ENCODE measurements at regions not wholly inside any gene's neighbourhood (a gene's known extent, or its start where the extent isn't known, plus 50 kb on each side); places are given as distances from the start of the nearest gene placed in this dataset.

DNA sequence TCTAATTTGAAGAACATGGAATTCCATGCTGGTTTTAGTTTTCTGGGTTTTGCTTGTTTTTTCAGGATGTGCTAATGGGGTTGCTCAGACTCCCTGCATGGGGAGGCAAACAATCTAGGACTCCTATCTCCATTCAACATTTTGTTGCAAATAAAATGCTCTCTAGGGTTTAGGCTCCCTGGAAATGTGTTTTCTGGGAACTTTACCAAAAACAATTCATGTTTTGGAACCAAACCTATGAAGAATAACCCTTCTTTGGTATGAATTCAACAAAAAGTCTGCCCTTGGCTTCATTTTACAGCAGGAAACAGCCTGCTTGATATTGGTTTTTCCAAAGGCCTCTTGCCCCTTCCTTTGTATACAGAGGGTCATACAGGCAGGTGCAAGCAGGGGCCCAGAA, 217.7 kb downstream of the FOXA2 start:
- DNase-seq, result no peak

DNA sequence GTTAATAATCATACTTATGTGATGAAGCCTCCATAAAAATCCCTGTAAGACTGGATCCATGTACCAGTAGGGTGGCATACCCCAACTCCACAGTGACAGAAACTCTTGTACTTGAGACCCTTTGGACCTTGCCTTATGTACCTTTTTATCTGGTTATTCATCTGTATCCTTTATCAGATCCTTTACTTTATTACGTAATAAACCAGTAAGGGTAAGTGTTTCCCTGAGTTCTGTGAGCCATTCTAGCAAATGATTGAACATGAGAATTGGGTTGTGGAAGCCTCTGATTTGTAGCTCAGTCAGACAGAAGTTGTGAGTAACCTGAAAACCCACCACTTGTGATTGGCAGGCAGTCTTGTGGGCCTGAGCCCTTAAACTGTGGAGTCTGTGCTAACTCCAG, 229.7 kb downstream of the FOXA2 start:
- no peak for DNase-seq

DNA sequence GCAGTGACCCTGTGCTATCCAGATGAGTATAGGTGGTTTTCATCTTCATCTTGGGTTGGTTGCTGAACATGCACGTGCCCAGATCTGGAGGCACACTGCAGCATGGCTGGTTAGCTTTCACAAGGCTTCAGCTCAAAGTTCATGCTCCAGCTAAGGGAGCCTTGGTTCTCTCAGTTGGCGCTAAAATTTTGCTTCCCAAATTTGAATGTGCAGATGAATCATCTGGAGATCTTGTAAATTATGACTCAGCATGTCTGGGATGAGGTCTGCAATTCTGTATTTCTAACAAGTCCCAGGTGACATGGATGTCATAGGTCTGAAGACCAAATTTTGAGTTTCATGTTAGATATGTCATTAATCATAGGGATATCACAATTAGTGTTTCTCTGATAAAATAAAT, 230.8 kb downstream of the FOXA2 start:
- no peak for DNase-seq

DNA sequence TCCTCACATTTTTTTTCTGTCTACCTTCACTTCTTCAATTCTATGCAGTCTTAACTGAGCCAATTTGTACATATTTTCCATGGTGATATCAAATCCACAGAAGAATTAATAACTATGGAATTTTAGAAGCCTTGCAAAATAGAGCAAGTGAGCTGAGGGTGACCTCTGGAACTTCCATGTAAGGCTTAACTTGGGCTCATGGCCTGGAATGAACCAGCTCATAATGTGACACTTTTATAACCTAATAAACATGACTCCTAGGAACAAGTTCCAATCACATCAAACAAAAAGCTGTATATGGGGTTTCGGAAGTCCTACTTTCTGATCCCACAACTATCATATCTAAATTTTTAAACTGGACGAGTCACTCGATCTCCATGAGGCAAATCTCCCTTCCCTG, 232.4 kb downstream of the FOXA2 start:
- no peak for DNase-seq

DNA sequence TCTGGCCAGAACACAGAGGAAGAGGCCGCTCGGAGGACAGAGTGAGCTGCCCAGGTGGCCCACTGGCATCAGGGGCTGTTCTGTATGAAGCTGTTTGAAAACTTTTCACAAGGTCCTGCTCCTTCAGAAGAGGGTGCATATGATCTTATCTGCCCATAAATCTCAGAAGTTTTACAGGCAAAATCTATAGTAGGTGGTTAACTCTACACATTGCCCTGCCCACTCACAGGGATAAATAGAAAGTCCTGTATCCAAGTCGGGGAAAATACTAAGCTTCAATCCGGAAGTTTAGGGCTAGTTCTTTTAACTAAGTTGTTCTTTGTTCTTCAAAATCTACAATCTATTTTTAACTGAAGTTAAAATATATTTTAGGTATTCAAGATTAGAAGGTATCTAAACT, 233.7 kb downstream of the FOXA2 start:
- no peak for DNase-seq

DNA sequence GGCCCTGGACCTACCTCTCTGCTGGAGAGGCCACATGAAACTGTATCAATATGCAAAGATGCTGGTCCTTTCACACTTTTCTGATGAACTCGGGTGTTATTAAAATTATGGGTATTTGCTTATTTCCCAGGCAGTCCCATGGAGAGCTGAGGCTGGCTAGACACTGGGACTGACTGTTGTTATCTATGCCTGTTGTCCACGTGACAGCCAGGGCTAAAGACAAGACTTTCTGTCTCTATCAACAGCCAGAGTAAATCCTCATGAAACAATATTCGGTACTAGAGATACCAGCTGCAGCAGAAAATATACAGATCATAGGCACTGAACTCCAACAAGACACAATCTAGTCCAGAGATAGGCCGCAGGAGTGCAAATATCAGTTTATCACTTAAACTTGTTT, 236.4 kb downstream of the FOXA2 start:
- no peak for DNase-seq

DNA sequence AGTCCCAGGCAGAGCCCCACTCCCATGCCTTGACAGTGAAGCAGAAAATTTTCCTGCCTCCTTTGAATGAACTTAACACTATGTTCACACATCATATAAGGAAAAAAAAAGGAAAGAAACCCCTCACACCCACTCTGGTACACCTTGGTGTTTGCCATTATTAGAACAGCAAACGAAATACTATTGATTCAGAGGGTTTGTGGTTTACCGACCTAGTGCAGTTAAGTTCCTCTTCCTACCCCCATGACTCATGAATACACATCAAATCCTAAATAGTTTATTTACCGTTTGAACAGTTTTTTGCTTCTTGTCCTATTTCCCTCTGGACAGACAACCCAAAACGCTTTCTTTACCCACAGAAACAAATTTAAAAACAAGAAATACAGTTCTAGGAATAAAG, 237.7 kb downstream of the FOXA2 start:
- no peak for DNase-seq

DNA sequence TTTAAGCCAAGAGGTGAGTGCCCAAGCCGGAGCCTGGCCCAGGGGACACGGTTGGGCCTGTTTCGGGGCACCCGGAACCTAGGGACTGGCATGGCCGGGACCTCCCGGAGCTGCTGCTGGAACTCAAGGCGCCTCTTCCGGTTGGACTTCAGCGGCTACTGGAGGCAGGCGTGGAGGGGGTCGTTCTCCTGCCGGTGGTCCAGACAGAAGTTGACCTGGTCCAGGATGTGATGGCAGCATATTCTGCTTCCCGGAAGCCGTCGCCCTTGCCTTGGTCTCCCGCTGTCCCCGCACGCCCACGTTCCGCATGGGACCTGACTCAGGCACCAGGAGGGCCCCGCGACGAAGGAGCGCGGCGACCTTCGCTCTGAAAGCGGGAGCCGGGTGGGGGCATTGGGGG, 240.8 kb downstream of the FOXA2 start:
- no peak for DNase-seq

DNA sequence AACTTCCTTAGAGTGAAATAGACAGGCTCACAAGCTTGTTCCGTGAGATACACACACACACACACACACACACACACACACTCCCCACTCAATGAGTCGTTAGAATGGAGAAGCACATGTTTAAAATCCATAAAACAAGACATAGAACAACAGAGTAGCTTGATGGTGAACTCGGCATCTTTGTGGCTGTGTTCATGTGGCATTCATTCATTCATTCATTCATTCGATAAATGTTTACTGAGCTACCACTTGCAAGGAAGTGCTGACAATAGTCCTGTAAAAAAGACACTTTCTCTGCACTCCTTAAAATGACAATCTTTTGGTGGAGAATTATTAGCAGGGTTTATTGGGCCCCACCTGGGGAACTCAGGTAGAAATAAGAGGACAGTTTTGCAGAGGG, 242.0 kb downstream of the FOXA2 start:
- no peak for DNase-seq

DNA sequence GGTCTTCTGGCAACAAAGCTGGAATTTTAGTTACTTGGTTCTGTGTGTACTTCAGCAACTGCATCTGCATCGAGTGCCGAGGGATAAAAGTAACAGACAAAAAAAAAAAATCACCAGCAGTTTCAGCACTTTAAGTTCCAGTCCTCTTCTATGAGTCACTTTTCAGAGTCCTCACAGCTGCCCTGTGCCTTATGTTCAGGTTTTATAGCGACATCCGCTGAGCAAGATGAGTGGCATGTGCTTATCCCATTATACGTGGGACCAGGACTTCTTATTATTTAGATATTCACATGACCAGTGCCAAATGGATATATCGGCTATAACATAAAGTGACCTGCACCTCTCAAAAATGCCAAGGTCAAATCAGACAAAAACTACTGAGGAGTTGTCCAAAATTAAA, 242.9 kb downstream of the FOXA2 start:
- no peak for DNase-seq

DNA sequence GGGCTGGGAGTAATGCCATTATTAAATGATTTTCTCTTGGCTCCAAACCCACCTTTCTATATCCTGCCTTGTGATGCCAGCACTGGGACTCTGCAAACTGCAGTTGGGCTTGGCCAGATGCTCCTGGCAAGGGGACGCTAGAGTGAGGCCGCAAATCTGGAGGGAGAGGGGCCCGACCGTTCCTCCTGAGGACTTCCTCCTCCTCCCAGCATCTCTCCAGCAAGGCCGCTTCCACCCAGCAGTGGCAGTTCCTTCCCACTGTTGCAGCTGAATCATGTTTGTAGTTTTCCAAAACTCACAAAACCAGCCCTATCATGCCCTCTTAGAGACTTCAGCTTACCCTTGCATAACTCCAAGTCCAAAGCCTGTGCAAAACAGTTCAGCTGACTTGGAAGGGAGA, 244.4 kb downstream of the FOXA2 start:
- no peak for DNase-seq

DNA sequence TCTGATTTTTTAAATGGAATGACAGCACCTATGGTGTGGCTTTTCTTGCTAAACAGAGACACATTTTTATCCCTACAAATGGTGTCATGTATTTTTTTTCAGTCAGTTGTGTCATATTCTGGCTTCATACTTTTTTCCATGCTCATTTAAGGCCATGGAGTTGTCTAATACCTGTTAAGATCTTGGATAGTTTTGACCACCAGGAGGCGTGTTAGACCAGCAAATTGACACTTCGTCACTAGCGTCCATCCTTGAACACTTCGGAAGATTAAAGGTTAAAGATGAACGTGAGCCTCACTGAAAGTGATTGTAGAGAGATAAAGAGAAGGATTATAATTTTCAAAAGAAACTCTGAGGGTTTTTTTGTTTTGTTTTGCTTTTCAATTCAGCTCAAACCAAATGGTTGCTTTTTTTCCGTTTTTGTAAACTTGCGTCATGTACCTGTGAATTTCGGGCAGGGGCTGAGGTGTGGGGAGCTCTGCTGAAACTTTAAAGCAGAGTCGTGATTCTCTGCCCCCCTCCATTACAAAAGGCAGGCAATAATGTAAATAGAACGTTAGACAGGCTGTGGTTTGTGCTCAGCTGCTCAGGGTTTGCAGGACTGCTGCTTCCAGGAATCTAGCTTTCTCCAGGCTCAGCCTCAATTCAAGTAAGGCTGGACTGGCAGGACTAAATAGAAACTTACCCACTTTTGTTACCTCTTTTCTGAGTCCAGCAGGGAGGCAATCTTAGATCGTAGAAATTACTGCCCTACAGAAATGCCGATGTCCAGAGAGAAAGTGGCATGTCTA, 245.1 kb downstream of the FOXA2 start:
- DNase-seq, result peak; percentile 46

DNA sequence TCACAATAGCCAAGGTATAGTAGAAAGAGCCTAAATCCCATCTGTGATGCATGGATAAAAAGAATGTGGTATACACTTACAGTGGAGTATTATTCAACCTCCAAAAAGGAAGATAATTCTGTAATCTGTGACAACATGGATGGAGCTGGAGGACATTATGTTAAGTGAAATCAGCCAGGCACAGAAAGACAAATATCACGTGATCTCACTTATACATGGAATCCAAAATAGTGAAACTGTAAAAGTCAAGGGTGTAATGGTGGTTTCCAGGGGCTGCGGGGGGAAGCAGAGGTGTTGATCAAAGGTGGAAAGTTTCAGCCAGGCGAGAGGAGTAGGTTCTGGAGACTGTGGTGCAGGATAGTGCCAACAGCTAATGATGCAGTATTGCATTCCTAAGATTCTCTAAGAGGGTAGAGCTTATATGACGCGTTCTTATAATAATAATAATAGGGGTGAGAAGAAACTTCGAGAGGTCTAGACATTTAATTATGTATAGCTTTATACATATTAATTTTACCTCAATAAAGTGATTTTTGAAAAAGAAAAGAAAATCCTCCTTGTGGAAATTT, 246.1 kb downstream of the FOXA2 start:
- DNase-seq, result no peak

DNA sequence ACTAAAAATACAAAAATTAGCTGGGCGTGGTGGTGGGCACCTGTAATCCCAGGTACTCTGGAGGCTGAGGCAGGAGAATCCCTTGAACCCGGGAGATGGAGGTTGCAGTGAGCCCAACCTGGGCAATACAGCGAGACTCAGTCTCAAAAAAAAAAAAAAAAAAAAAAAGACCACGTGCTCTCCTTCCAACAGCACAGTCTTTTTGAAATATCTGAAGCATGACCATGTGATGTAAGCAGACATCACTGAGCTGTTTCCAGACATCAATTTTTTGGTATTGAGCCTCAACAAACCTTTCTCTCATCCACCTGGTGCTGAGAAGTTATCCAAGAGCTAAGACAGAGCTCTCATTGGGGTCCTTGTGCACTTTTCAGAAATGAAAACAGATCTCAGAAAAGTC, 249.2 kb downstream of the FOXA2 start:
- no peak for DNase-seq

DNA sequence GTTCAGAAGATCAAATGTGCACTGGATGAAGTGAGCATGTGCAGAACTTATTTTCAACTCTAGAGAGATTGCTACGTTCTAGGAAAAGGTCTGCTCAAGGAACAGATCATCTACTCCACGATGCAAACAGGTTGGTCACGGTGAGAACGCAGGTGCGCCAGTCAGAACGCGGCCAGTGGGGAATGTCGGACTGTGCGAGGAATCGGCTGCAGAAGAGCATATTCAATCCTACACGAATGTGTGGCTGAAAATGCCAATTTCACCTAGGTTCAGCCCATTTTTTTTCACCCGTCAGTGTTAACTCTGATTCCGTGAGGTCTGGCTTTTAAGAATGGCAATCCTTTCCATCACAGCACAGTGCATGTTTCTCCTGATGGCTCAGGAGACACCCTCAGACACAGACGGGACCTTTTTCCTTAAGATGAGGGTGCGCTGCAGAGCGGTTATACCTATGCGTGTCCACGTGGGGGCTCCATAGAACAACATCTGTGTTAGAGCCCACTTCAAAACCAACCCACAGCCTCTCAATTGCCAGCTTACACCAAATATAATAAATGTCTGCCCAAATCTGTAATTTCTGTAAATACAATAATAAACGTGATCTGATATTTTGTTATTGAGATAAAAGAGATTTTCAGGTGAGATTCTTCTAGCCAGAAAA, 250.4 kb downstream of the FOXA2 start:
- peak; percentile 60 for DNase-seq

DNA sequence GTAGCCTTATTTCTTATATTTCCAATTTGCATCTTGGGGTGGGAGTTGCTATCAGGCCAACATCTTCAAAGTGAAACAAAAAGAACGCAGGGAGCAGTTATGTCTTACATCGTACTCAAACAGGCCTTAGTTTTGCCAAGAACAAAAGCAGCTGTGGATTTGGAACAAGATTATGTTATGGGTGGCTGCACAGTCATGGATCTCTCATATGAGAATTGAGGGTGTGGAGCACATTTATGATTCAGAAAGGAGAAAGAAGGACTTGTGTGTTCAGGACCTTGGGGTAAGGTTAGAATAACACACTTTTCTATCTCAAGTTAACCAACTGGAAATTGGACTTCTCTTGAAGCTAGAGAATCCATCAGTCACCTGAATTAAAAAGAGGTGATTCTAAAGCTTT, 259.9 kb downstream of the FOXA2 start:
- DNase-seq, result no peak

DNA sequence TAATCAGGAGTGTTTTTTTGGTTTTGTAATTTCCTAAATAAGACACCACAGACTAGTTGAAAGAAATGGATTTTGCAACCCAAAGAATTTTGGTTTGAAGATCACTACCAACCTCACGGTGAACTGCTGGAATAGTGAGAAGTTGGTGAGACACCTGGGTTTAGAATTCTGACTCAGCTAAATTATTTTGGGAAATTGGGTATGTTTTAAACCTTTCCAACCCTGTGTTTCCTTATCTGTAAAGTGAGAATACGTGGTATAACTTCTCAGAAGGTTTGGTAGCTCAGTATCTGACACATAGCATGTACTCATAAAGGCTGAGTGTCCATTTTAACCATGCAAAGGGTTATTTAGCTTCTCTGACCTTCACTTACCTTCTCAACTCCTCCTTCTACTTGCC, 261.9 kb downstream of the FOXA2 start:
- no peak for DNase-seq

DNA sequence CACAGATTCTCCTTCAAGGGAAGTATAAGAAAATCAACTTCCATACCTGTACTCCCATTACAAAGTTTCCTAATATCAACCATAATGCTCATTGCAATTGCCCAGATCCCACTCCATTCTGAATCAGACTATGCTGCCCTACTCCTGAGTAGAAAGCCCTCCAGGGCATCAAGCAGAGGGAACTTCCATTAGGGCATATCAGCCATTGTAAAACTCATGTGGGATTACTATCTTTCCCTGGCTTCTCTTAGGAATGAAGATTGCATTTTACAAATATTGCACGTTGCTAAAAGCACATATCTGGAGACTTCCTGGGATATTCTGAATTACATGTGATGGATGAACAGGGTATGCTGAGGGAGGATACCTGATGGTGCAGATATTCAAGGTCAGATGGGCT, 263.2 kb downstream of the FOXA2 start:
- DNase-seq, result no peak

DNA sequence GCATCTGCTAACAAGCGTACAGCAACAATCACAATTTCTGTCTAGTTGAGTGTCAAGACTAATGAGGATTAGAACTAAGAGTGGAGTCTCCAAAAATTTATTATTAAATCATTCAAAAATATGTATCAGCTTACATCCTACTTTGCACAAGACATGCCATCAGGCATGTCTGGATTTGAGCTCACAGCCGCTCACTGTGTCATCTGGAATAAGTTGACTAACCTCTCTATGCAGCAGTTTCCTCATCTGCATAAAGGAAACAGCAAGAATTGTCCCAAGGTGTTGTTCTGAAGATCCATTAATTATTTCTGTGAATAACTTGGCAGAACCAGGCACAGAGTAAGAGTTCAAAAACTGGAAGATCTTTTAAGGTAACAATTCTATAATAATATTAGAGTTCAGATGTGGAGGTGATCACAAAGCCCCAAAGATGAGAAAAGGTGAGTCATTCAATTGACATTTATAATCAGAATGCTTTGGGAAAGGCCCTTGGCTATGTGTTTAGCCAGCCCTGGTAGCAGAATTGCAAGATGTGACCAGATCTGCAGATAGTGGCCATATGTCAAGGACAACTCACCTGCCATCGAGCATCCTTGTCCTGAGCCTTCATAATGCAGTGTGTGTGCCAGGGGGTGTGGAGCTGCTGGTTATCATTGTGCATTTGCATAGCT, 264.0 kb downstream of the FOXA2 start:
- no peak for DNase-seq

DNA sequence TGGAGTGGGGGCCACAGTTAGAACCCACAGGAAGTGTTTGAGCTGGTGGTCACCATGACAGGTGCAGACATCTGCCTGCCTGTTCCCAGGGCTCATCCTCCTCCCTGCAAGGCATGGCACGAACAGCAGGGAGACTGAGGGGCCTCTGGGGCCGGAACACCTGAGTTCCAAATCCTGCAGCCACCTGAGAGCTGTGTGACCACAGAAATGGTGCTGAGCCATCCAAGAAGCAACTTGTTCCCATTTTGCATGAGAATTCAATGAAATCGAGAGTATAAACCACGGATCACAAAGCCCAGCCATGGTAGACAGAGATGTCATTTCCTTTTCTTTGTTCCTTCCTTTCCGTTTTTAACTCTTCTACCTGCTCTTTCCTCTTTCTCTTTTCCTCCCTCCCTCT, 268.6 kb downstream of the FOXA2 start:
- no peak for DNase-seq

DNA sequence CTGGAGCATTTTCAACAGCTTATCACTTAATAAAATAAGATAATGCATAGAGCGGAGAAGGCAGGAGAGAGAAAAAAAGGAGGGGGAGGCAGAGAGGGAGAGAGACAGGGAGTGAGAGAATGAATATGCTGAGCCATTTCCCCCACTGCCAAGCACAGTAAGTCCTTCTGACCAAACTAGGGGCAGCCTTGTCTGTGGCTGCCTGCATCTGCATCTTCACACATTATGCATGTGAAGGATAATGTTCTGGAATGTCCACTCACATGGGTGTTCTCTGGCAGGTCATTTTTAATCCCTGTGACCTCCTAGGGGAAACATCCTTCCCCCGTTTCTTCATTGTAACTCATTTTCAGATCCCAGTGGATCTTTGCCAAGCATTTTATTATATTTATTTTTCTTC, 269.3 kb downstream of the FOXA2 start:
- no peak for DNase-seq

DNA sequence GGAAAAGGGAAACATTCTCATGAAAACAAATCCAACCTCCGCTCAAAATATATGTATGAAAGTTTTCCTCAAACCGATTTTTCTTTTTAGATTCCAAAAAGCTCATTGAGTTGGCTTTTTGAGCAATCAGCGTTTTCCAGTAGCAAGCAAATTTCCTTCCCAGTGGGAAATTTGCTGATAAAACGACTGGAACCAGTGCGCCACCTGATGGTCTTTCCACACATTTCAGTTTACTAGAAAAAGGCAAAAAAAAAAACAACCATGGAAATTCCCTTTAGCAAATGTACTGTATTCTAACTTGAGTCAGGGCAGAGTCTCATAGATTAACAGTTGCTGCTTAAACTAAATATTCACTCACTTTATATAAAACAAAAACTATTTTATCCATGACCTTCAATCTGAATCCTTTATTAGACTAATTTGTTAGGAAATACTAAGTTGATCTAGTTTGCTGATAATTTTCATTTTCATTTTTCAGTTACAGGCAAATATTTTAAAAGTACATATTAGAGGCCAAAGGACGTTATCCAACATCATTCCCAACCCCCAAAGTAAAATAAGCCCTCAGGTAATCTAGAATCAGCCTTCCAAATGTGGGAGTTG, 271.5 kb downstream of the FOXA2 start:
- no peak for DNase-seq

DNA sequence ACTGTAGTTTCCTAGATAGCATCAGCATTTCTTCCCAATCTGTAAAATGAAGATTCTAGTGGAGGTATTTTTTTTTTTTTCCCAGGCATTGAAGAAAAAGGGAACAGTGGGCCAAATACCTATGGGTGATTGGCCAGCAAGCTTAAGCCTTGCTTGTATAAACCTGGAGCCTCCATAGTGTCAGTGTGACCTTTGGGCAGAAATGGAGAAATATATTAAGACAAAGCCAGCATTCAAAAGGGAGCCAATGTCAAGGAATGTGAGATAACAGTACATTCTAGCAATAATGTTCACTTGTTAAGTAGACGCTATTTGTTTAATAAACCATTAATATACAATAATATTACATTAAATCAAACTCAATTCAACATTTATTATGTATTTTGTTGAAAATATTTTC, 275.4 kb downstream of the FOXA2 start:
- no peak for DNase-seq

DNA sequence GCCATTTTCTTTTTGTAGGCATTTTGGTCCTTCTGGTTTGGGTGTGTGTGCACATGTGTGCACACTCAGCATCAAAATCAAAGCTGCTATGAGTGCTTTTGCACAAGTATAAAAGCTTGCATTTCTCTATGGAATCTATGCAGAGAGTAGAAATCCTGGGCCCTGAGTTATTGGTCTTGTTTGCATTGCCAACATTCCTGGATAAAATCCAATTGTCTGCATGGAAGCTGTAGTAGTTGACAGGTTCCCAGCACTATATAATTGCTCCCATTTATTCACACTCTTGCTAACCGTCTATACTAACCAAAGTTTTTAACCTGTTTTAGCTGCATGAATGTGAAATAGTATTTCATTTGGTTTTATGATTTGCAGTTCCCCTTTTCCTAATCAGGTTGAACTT, 277.0 kb downstream of the FOXA2 start:
- DNase-seq, result no peak
